ENCODE measurements at regions not wholly inside any gene's neighbourhood (a gene's known extent, or its start where the extent isn't known, plus 50 kb on each side); places are given as distances from the start of the nearest gene placed in this dataset.
"Not testable (repeated sequence)": the region's sequence is repeated elsewhere in the genome, so short reads cannot be mapped to it uniquely, and the experiment has no call there.

DNA sequence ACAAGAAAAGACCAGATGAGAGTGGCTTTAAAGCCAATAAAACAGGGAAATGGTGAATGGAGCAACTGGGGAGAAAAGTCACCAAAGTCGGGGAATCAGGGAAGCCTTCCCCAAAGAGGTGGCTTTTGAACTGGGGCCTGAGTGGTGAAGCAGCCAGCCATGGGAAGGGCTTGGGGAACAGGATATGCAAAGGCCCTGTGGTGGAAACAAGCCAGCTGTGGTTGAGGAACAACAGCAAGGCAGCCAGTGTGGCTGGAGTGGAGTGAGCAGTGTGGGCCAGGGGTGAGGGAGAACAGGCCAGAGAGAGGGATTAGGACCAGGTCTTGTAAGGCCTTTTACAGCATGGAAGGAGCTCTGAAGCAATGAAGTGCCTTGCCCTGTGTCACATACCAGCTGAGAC lies 51.0 kb upstream of the ROPN1B start:
- not testable (repeated sequence) for DNase-seq

DNA sequence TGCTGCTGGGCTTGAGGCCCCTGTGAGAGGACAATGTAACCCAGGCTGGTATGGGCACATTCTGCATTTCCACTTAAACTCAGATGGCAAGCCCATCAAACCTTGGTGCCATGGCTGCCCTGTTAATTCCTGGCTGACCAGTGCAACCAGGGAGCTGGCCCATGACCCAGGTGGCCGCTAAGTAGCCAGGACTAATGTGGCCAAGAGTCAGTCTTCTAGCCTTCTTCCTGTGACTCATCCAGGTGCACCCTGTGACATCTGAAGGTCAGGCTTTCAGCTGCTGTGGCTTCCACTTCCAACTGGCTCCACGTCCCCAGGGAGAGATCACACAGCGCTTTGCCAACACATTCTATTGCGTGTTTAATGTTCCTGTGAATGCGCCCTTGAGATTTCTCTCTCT lies 50.5 kb upstream of the ROPN1B start:
- DNase-seq = not testable (repeated sequence)

DNA sequence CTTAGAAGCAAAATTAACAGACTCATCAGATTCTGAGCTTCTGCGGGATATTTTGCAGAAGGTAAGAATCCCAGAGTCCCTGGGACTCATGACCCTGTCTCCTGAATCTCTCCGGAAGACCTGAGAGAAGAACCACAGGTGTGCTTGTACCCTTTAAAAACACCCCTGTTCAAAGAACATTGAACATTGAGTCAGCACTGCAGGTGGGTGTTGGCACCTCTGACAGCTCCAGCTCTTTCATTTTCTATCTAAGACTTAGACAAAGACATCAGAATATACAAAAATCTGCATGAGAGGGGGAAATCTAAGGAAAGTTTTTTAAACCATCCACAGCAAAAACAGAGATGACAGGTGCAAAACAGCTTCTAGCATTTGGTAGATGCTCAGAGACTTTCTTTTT lies 50.1 kb upstream of the ROPN1B start:
- not testable (repeated sequence) for DNase-seq

All from activated CD4-positive, alpha-beta T cell treated with anti-CD3 and anti-CD28 coated beads, Interleukin-2, amount 50 U/mL, for 1 hour (primary cell).